ENCODE measurements at regions not wholly inside any gene's neighbourhood (a gene's known extent, or its start where the extent isn't known, plus 50 kb on each side); places are given as distances from the start of the nearest gene placed in this dataset.

DNA sequence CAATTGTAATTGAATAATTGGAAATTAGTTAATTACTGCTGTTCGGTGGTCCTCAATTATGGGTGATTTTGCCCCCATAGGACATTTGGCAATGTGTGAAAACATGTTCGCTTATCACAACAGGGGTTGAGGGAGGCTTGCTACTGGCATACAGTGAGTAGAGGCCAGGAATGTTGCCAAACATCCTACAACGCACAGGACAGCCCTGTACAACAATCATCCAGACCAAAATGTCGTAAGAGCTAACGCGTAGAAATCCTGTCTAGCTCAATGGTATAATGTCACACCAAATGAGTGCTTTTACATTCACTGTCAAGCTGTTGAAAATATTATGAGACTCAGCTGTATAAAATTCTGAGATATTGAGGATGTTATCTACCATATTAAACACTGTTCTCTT lies 464.4 kb upstream of the TUSC1 start:
- DNase-seq (ENCODE audit: low read depth): no peak
- no peak overlapping the region for H3K4me3 ChIP-seq (ENCODE audit: low read depth, low read length)
- TF ChIP-seq, protein P1, sequence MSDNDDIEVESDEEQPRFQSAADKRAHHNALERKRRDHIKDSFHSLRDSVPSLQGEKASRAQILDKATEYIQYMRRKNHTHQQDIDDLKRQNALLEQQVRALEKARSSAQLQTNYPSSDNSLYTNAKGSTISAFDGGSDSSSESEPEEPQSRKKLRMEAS (IDR thresholded peaks at IDR 0.05; ENCODE audit: low read depth, low read length): no peak
- TF ChIP-seq, protein P2, sequence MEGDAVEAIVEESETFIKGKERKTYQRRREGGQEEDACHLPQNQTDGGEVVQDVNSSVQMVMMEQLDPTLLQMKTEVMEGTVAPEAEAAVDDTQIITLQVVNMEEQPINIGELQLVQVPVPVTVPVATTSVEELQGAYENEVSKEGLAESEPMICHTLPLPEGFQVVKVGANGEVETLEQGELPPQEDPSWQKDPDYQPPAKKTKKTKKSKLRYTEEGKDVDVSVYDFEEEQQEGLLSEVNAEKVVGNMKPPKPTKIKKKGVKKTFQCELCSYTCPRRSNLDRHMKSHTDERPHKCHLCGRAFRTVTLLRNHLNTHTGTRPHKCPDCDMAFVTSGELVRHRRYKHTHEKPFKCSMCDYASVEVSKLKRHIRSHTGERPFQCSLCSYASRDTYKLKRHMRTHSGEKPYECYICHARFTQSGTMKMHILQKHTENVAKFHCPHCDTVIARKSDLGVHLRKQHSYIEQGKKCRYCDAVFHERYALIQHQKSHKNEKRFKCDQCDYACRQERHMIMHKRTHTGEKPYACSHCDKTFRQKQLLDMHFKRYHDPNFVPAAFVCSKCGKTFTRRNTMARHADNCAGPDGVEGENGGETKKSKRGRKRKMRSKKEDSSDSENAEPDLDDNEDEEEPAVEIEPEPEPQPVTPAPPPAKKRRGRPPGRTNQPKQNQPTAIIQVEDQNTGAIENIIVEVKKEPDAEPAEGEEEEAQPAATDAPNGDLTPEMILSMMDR (IDR thresholded peaks at IDR 0.05; ENCODE audit: low read depth, low read length): no peak
- no peak for TF ChIP-seq MYC (IDR thresholded peaks at IDR 0.05; ENCODE audit: low read depth, low read length)
- no peak for TF ChIP-seq POLR2A (IDR thresholded peaks at IDR 0.05; ENCODE audit: extremely low read depth, insufficient read length)

DNA sequence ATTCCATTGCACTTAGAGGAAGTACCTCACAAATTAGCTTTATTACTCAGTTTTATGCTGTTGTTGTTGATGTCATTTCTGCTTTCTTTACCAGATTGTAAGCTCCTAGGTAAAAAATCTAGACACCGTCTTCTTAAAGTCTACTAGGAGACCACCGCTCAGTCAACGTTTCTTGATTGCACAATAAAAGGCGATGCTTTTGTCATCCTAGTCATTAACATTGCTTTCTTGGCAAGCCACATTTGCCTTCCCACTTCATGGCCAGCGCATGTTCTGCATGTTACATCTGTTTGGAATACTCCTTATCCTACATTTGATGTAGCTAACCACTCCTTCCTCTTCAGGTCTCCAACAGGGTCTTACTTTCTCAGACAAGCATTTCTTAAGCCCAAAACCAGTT lies 464.0 kb upstream of the TUSC1 start:
- no peak overlapping the region for H3K4me3 ChIP-seq (ENCODE audit: low read depth, low read length)
- no peak for TF ChIP-seq MYC (IDR thresholded peaks at IDR 0.05; ENCODE audit: low read depth, low read length)
- no peak for TF ChIP-seq POLR2A (IDR thresholded peaks at IDR 0.05; ENCODE audit: extremely low read depth, insufficient read length)
- TF ChIP-seq, protein P1 (IDR thresholded peaks at IDR 0.05; ENCODE audit: low read depth, low read length): no peak
- TF ChIP-seq, protein P2 (IDR thresholded peaks at IDR 0.05; ENCODE audit: low read depth, low read length): no peak
- no peak for DNase-seq (ENCODE audit: low read depth)

DNA sequence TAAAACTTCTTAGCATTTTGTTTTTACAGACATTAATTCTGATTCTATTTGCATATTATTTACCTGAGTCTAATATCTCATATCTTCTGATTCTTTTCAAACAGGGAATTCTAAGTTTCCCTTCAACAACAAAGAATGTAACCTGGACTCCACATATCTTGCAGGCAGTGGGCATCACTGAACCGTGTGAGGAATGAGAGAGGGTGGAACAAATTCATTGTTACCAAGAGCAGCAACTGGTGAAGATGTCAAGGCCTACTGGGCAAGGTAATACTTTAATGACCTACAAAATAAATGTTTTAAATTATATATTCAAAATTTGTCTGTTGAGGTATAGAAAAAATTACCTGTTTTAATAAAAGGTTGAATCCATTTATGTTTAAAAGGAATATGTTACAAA lies 455.3 kb upstream of the TUSC1 start:
- DNase-seq (ENCODE audit: low read depth): no peak
- H3K4me3 ChIP-seq (ENCODE audit: low read depth, low read length): no peak overlapping the region
- TF ChIP-seq MYC (IDR thresholded peaks at IDR 0.05; ENCODE audit: low read depth, low read length) (no peak), POLR2A (IDR thresholded peaks at IDR 0.05; ENCODE audit: extremely low read depth, insufficient read length) (no peak)
- TF ChIP-seq, protein P2 (IDR thresholded peaks at IDR 0.05; ENCODE audit: low read depth, low read length): no peak
- TF ChIP-seq, protein P1 (IDR thresholded peaks at IDR 0.05; ENCODE audit: low read depth, low read length): no peak

DNA sequence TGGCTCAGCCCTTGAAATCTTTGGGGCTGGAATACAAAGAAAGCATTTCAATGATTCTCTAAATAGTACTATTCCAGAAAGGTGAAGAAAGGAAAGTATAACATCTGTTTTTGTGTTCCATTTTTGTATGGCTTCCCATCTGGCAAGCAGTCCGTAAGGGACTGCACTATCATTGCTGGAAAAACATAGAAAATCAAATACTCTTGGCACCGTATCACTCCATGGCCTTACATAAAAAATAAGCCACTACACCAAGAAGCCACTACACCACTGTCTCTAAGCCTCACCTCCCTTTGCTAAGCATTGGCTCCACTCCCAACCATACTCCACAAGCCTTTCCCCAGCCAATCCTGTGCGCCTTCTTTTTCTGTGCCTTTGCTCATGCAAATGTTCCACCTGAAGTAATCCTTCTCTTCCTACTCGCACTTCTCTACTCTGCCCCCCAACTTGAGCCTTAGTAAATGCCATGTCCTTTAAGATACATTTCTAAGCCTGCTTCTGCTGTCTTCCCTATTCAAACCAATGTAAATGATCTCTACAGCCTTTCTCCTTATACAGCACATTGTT lies 454.6 kb upstream of the TUSC1 start:
- no peak overlapping the region for H3K4me3 ChIP-seq (ENCODE audit: low read depth, low read length)
- TF ChIP-seq MYC (IDR thresholded peaks at IDR 0.05; ENCODE audit: low read depth, low read length) (no peak), POLR2A (IDR thresholded peaks at IDR 0.05; ENCODE audit: extremely low read depth, insufficient read length) (no peak)
- TF ChIP-seq, protein P2 (IDR thresholded peaks at IDR 0.05; ENCODE audit: low read depth, low read length): no peak
- TF ChIP-seq, protein P1 (IDR thresholded peaks at IDR 0.05; ENCODE audit: low read depth, low read length): no peak
- no peak for DNase-seq (ENCODE audit: low read depth)

DNA sequence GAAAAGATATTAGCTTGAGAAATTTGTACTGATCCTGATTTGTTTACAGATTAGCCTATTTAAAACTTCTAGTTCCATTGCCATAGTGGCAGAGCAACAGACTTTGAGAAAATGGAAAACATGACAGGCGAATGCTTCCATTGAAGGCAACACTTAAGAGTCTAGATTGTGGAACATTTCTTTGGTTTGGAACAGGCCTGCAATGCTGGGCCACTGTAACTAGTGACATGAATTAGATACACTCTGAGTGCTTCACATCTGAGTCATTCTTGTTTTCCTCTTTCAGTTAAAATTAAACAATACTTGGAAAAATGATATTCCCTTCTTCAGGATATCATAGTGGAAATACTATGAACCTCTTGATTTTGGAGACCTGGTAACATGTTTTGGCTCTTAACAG lies 453.6 kb upstream of the TUSC1 start:
- H3K4me3 ChIP-seq (ENCODE audit: low read depth, low read length): no peak overlapping the region
- DNase-seq (ENCODE audit: low read depth): no peak
- TF ChIP-seq, protein P2 (IDR thresholded peaks at IDR 0.05; ENCODE audit: low read depth, low read length): no peak
- TF ChIP-seq MYC (IDR thresholded peaks at IDR 0.05; ENCODE audit: low read depth, low read length) (no peak), POLR2A (IDR thresholded peaks at IDR 0.05; ENCODE audit: extremely low read depth, insufficient read length) (no peak)
- TF ChIP-seq, protein P1 (IDR thresholded peaks at IDR 0.05; ENCODE audit: low read depth, low read length): no peak
